Lung (tissue), 11 donors: ENCODE measurements at regions not wholly inside any gene's neighbourhood (a gene's known extent, or its start where the extent isn't known, plus 50 kb on each side); places are given as distances from the start of the nearest gene placed in this dataset.
"Not testable (repeated sequence)": the region's sequence is repeated elsewhere in the genome, so short reads cannot be mapped to it uniquely, and the experiment has no call there.

Source experiments
- ATAC-seq: fragments of 200-7000 bp; cut with Tn5 transposase; one replicate; pipeline ENCODE4 v1.9.1; 2020; ENCODE audit warnings: moderate number of reproducible peaks; ENCODE audit not compliant: insufficient read depth, low FRiP score
- DNase-seq, 3 donors: peaks; one replicate each; pipeline ENCODE4 v3.0.0-alpha.2; 2013 to 2017
- H3K27ac ChIP-seq, 2 donors: one replicate each; pipeline ENCODE4 v1.5.1; 2013; ENCODE audit warnings: mild to moderate bottlenecking in 2 of 2, moderate library complexity in 2 of 2, control low read depth in 1 of 2, inconsistent platforms in 1 of 2, low read depth in 1 of 2, low read length in 1 of 2
- H3K27me3 ChIP-seq, 3 donors: one replicate each; pipeline ENCODE4 v1.5.1; 2013; ENCODE audit warnings: low read length in 2 of 3; ENCODE audit not compliant: control insufficient read depth in 3 of 3, insufficient read depth in 3 of 3
- H3K36me3 ChIP-seq, 4 donors: one replicate each; pipeline ENCODE4 v1.5.1; 2013; ENCODE audit warnings: low read length in 4 of 4, mild to moderate bottlenecking in 1 of 4, moderate library complexity in 1 of 4; ENCODE audit not compliant: control insufficient read depth in 4 of 4, insufficient read depth in 4 of 4
- H3K4me1 ChIP-seq, 5 donors: one replicate each; pipeline ENCODE4 v1.5.1; 2013; ENCODE audit warnings: low read length in 5 of 5, mild to moderate bottlenecking in 2 of 5, moderate library complexity in 1 of 5; ENCODE audit not compliant: control insufficient read depth in 5 of 5, insufficient read depth in 5 of 5
- H3K4me3 ChIP-seq: one replicate; pipeline ENCODE4 v1.5.1; 2013; ENCODE audit warnings: mild to moderate bottlenecking, control low read depth, moderate library complexity
- H3K9ac ChIP-seq, 2 donors: one replicate each; pipeline ENCODE4 v1.5.1; 2013; ENCODE audit warnings: low read length in 2 of 2, control low read depth in 1 of 2; ENCODE audit not compliant: insufficient read depth in 1 of 2
- H3K9me3 ChIP-seq, 4 donors: one replicate each; pipeline ENCODE4 v1.5.1; 2013; ENCODE audit warnings: low read length in 3 of 4, mild to moderate bottlenecking in 1 of 4, moderate library complexity in 1 of 4; ENCODE audit not compliant: control insufficient read depth in 4 of 4, insufficient read depth in 3 of 4
- CTCF ChIP-seq: IDR thresholded peaks from 2 replicates; pipeline ENCODE4 v1.5.1; 2012; ENCODE audit warnings: mild to moderate bottlenecking; ENCODE audit errors: control extremely low read depth, extremely low read depth
- WGBS, 2 donors: extraction: QIAGEN DNeasy Blood & Tissue Kit; methylation state at CpG; one replicate each; pipeline ENCODE4 v1.1.7; 2013; 5-methylcytosine and 5-hydroxymethylcytosine counted together
- donor health status: control.
- donor health status: control.
- donor health status: Bipolar disorder and iron deficiency.
- donor health status: healthy.
- donor health status: DM: yes; HTN: yes; CAD: no.

GRCh38 chr6:106728296-106728870 is 99.0 kb downstream of the QRSL1 start:
- ATAC-seq (no peak), DNase-seq (no peak)
- H3K4me3 ChIP-seq, result no peak overlapping the region
- H3K9me3 ChIP-seq, result no peaks in the 10 kb centered on the region
- H3K27me3 ChIP-seq, result no peaks in the 10 kb centered on the region
- no peak for TF ChIP-seq CTCF
- H3K27ac ChIP-seq, result no peak overlapping the region
- no peak overlapping the region for H3K9ac ChIP-seq
- H3K36me3 ChIP-seq, result no peaks in the 10 kb centered on the region
- WGBS, 2 donors, result 66 to 89% methylated on average over 5 of the region's 5 CpGs
- H3K4me1 ChIP-seq, result peaks cover 0 to 4% (median 0%) of the 10 kb centered on the region in 5 donors

- Histone ChIP-seq H3K4me1 (peaks cover 0 to 4% (median 0%) of the 10 kb centered on the region in 5 donors), H3K27me3 (no peaks in the 10 kb centered on the region), H3K36me3 (no peaks in the 10 kb centered on the region), H3K4me3 (no peak overlapping the region), H3K9me3 (no peaks in the 10 kb centered on the region), H3K27ac (no peak overlapping the region), H3K9ac (no peak overlapping the region)
- peak in 2 of 3 donors; percentile 32 to 41 for DNase-seq
- 85 to 93% methylated on average over 3 of the region's 3 CpGs for WGBS, 2 donors
- ATAC-seq, result no peak
- no peak for TF ChIP-seq CTCF
These were observed 98.2 kb downstream of the QRSL1 start for GRCh38 chr6:106727480-106728149.

- Histone ChIP-seq H3K27ac (no peak overlapping the region), H3K9ac (no peak overlapping the region), H3K9me3 (no peaks in the 10 kb centered on the region), H3K27me3 (no peaks in the 10 kb centered on the region), H3K36me3 (no peaks in the 10 kb centered on the region), H3K4me1 (peaks cover 0 to 2% (median 0%) of the 10 kb centered on the region in 5 donors), H3K4me3 (no peak overlapping the region)
- DNase-seq (no peak), ATAC-seq (no peak)
- WGBS, 2 donors, result 48 to 79% methylated on average over 2 of the region's 2 CpGs
- TF ChIP-seq CTCF, result no peak
These were observed 95.5 kb downstream of the QRSL1 start for GRCh38 chr6:106724848-106725247.

- no peaks in the 10 kb centered on the region for H3K4me1 ChIP-seq
- WGBS, 2 donors, result 89 to 93% methylated on average over 4 of the region's 4 CpGs
- no peak for DNase-seq
- no peak for ATAC-seq
- H3K4me3 ChIP-seq, result no peak overlapping the region
- H3K27me3 ChIP-seq, result no peaks in the 10 kb centered on the region
- no peak overlapping the region for H3K27ac ChIP-seq
- no peak for TF ChIP-seq CTCF
- no peak overlapping the region for H3K9ac ChIP-seq
- H3K9me3 ChIP-seq, result no peaks in the 10 kb centered on the region
- no peaks in the 10 kb centered on the region for H3K36me3 ChIP-seq
These were observed 95.0 kb downstream of the QRSL1 start for GRCh38 chr6:106724337-106724736.

GRCh38 chr6:106723419-106723818 is 94.0 kb downstream of the QRSL1 start:
- H3K4me3 ChIP-seq, H3K27me3 ChIP-seq, ATAC-seq, H3K36me3 ChIP-seq, H3K9ac ChIP-seq, DNase-seq, H3K27ac ChIP-seq, H3K4me1 ChIP-seq, H3K9me3 ChIP-seq: not testable (repeated sequence)
- WGBS, 2 donors, result 95 to 97% methylated on average over 2 of the region's 2 CpGs
